ENCODE measurements at regions not wholly inside any gene's neighbourhood (a gene's known extent, or its start where the extent isn't known, plus 50 kb on each side); places are given as distances from the start of the nearest gene placed in this dataset.
"Not testable (repeated sequence)": the region's sequence is repeated elsewhere in the genome, so short reads cannot be mapped to it uniquely, and the experiment has no call there.

GRCh38 chr17:43299300-43300076 lies 65.7 kb upstream of the RNU2-1 start:
- H3K27ac ChIP-seq (ENCODE audit: low read length); H3K4me3 ChIP-seq (ENCODE audit: low read length); H4K20me1 ChIP-seq (ENCODE audit: insufficient read depth, low read length); H3K4me2 ChIP-seq (ENCODE audit: low read length); H3K9me3 ChIP-seq (ENCODE audit: insufficient read depth, low read length); H3K79me2 ChIP-seq (ENCODE audit: low read length); H3K36me3 ChIP-seq (replicated peaks; ENCODE audit: low read depth, low read length); H2AFZ ChIP-seq (ENCODE audit: low read depth, low read length); H3K4me1 ChIP-seq (ENCODE audit: low read length); H3K27me3 ChIP-seq (ENCODE audit: low read depth, low read length); H3K9ac ChIP-seq (ENCODE audit: low read length): not testable (repeated sequence)

GRCh38 chr17:43289670-43290069 lies 55.9 kb upstream of the RNU2-1 start:
- H3K27me3 ChIP-seq (ENCODE audit: low read depth, low read length); H3K9ac ChIP-seq (ENCODE audit: low read length); H3K4me1 ChIP-seq (ENCODE audit: low read length); H2AFZ ChIP-seq (ENCODE audit: low read depth, low read length); H3K4me3 ChIP-seq (ENCODE audit: low read length); H3K27ac ChIP-seq (ENCODE audit: low read length); H3K36me3 ChIP-seq (replicated peaks; ENCODE audit: low read depth, low read length); H3K79me2 ChIP-seq (ENCODE audit: low read length); H4K20me1 ChIP-seq (ENCODE audit: insufficient read depth, low read length); H3K4me2 ChIP-seq (ENCODE audit: low read length); H3K9me3 ChIP-seq (ENCODE audit: insufficient read depth, low read length): not testable (repeated sequence)

GRCh38 chr17:43283606-43284005 lies 49.8 kb upstream of the RNU2-1 start:
- not testable (repeated sequence) for H2AFZ ChIP-seq (ENCODE audit: low read depth, low read length); H3K4me2 ChIP-seq (ENCODE audit: low read length); H3K27ac ChIP-seq (ENCODE audit: low read length); H3K79me2 ChIP-seq (ENCODE audit: low read length); H3K9ac ChIP-seq (ENCODE audit: low read length); H3K4me1 ChIP-seq (ENCODE audit: low read length); H3K9me3 ChIP-seq (ENCODE audit: insufficient read depth, low read length); H3K4me3 ChIP-seq (ENCODE audit: low read length); H3K27me3 ChIP-seq (ENCODE audit: low read depth, low read length); H4K20me1 ChIP-seq (ENCODE audit: insufficient read depth, low read length); H3K36me3 ChIP-seq (replicated peaks; ENCODE audit: low read depth, low read length)

All from OCI-LY3 (cell line).